ENCODE measurements at regions not wholly inside any gene's neighbourhood (a gene's known extent, or its start where the extent isn't known, plus 50 kb on each side); places are given as distances from the start of the nearest gene placed in this dataset.

GRCh38 chr7:71017602-71018001 is 114.3 kb upstream of the GALNT17 start:
- TF ChIP-seq CTCF (IDR thresholded peaks at IDR 0.05; ENCODE audit: low read depth, low read length) (no peak), POLR2A (IDR thresholded peaks at IDR 0.05; ENCODE audit: extremely low read depth, insufficient read length) (no peak), MAX (IDR thresholded peaks at IDR 0.05; ENCODE audit: low read depth, low read length) (no peak)
